Endothelial cell of umbilical vein (primary cell): ENCODE measurements at regions not wholly inside any gene's neighbourhood (a gene's known extent, or its start where the extent isn't known, plus 50 kb on each side); places are given as distances from the start of the nearest gene placed in this dataset.

Experiments
- EZH2 ChIP-seq: IDR thresholded peaks from 2 replicates; pipeline ENCODE4 v1.6.1; 2012; ENCODE audit warnings: borderline replicate concordance, low read depth, mild to moderate bottlenecking, moderate library complexity, low read length, inconsistent platforms; ENCODE audit not compliant: severe bottlenecking
- MYC ChIP-seq: IDR thresholded peaks from one replicate; pipeline ENCODE4 v1.6.1; 2011; ENCODE audit warnings: mild to moderate bottlenecking, low read depth, low read length
- POLR2A ChIP-seq: IDR thresholded peaks from 2 replicates; pipeline ENCODE4 v1.6.1; 2012; ENCODE audit warnings: low read depth, mild to moderate bottlenecking, control low read depth, low read length
- POLR2AphosphoS5 ChIP-seq: IDR thresholded peaks from 2 replicates; pipeline ENCODE4 v1.6.1; 2012; ENCODE audit warnings: low read depth, mild to moderate bottlenecking, control low read depth, low read length, moderate library complexity; ENCODE audit not compliant: insufficient read depth
- TF ChIP-seq, protein P1 (sequence below), 2 donors: IDR thresholded peaks; 1 replicate in 1 of 2; 2 replicates in 1 of 2; pipeline ENCODE4 v1.5.1; 2011; ENCODE audit warnings: low read length in 2 of 2, mild to moderate bottlenecking in 2 of 2, moderate library complexity in 2 of 2, control low read depth in 1 of 2, inconsistent platforms in 1 of 2, low read depth in 1 of 2; ENCODE audit not compliant: insufficient read depth in 1 of 2; ENCODE audit errors: extremely low read depth in 1 of 2
- TF ChIP-seq, protein P2 (sequence below): IDR thresholded peaks from 2 replicates; pipeline ENCODE4 v1.6.1; 2011; ENCODE audit not compliant: insufficient read depth, insufficient read length

DNA sequence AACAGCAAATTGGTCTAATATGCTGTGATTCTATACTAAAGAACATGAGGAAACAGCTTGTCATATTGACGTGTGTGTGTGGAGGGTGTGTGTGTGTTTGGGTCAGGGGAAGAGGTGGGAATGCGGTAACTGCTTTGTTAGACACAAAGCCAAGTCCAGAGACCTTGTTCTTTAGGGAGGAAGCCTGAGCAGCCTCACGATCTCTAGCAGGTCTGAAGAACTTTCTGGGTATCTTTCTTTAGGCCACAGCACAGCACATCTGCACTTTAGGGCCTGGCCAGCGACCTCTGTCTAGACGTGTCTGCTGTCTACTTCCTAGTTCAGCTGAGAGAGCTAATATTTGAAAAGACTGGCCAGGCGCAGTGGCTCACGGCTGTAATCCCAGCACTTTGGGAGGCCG, 220.0 kb upstream of the TPRG1 start:
- TF ChIP-seq, protein P1, sequence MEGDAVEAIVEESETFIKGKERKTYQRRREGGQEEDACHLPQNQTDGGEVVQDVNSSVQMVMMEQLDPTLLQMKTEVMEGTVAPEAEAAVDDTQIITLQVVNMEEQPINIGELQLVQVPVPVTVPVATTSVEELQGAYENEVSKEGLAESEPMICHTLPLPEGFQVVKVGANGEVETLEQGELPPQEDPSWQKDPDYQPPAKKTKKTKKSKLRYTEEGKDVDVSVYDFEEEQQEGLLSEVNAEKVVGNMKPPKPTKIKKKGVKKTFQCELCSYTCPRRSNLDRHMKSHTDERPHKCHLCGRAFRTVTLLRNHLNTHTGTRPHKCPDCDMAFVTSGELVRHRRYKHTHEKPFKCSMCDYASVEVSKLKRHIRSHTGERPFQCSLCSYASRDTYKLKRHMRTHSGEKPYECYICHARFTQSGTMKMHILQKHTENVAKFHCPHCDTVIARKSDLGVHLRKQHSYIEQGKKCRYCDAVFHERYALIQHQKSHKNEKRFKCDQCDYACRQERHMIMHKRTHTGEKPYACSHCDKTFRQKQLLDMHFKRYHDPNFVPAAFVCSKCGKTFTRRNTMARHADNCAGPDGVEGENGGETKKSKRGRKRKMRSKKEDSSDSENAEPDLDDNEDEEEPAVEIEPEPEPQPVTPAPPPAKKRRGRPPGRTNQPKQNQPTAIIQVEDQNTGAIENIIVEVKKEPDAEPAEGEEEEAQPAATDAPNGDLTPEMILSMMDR (IDR thresholded peaks at IDR 0.05; ENCODE audit: extremely low read depth in 1 of 2, insufficient read depth in 1 of 2, low read depth in 1 of 2, low read length in 2 of 2), result no peak
- TF ChIP-seq POLR2A (no peak), POLR2AphosphoS5 (no peak), EZH2 (no peak), MYC (no peak)
- TF ChIP-seq, protein P2, sequence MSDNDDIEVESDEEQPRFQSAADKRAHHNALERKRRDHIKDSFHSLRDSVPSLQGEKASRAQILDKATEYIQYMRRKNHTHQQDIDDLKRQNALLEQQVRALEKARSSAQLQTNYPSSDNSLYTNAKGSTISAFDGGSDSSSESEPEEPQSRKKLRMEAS, result no peak
